Right ventricle myocardium superior (tissue), 1 donor: ENCODE measurements at regions not wholly inside any gene's neighbourhood (a gene's known extent, or its start where the extent isn't known, plus 50 kb on each side); places are given as distances from the start of the nearest gene placed in this dataset.
"Not testable (repeated sequence)": the region's sequence is repeated elsewhere in the genome, so short reads cannot be mapped to it uniquely, and the experiment has no call there.

Experiments
- ATAC-seq: fragments of 200-7000 bp; cut with Tn5 transposase; one replicate; pipeline ENCODE4 v1.9.1; 2020; ENCODE audit warnings: mild to moderate bottlenecking; ENCODE audit not compliant: poor library complexity
- DNase-seq: peaks from one replicate; pipeline ENCODE4 v3.0.0-alpha.2; 2020
- intact Hi-C: fragments of 100-400 bp; cut with DNase I; formaldehyde crosslinking; loops from one replicate; pipeline ENCODE4 v1.11.2; 2022
- donor health status: DM: no; HTN: yes; CAD: no; lungs with severe emphysema.

DNA sequence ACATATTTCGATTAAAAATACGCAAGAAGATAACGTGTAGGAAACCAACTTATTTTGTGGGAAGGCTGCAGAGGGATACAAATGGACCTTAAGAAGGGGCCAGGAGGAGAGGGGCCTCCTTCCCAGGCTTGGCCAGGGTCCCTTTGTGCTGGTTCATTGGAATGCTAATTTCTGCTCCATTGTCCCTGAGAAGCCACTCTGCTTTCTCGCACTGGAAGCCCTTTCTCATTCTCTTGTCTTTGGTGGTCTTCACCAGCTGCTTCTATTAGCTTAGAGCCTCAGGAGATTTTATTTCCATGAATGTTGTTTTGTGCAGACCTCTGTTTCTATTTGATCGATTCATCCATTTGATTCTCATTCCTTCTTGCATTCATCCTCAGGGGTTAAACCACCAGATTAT is 325.4 kb downstream of the TMEM38B start:
- DNase-seq (no peak), ATAC-seq (no peak)
- intact Hi-C loops, result no loop called here

DNA sequence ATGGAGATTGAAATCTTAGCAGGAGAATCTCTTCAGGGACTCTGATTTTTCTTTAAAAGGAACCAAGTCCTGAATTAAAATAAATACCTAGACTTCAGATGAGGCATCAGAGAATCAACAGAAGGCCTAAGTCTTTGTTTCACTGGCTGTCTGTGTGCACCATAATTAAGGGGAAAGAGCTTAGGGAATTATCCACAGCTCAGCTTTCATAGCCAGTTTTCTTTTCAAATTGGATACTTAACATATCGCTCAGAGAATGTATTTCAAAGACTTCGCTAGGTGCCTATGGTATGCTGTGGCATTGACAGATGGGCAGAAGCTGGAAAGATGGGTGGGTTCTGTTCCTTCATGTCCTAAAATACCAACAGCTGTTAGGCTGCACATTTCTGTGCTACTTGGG is 325.8 kb downstream of the TMEM38B start:
- ATAC-seq (no peak), DNase-seq (no peak)
- intact Hi-C loops, result no loop called here

DNA sequence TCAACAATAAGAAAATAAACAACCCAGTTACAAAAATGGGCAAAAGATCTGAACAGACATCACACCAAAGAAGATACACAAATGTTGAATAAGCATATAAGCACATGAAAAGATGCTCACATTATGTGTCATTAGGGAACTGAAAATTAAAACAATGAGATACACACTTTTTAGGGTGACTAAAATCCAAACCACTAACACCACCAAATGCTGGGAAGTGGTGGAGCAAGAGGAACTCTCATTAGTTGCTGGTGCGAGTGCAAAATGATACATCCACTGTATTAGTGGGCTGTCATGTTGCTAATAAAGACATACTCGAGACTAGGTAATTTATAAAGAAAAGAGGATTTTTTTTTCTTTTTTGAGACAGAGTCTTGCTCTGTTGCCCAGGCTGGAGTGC is 329.1 kb downstream of the TMEM38B start:
- intact Hi-C loops, result no loop called here
- ATAC-seq, result no peak
- no peak for DNase-seq

DNA sequence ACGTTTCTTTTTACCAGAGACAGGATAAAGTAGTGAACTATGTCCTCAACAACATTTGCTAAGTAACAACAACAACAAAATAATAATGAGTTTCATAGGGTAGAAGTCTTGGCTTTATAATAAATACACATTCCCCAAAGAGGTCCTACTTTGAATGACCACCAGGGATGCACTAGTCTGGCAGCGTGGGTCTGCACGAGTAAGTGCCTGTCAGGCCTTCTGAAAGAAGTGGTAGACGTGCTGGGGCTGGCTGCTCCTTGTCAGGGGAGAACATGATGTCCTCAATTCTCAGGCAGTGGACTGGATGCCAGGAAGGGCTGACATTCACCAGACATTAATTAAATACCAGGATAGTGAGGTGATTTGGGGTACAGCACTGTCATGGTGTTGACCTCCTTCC is 331.1 kb downstream of the TMEM38B start:
- DNase-seq (peak; percentile 56), ATAC-seq (peak; percentile 96)
- intact Hi-C loops, result no loop called here

DNA sequence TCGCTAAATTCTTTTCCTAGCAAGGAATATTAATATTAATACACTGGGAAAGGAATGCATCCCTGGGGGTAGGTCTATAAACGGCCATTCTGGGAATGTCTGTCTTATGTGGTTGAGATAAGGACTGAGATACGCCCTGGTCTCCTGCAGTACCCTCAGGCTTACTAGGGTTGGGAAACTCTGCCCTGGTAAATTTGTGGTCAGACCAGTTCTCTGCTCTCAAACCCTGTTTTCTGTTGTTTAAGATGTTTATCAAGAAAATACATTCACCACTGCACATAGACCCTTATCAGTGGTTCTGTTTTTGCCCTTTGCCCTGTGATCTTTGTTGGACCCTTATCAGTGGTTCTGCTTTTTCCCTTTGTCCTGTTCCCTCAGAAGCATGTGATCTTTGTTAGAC is 335.8 kb downstream of the TMEM38B start:
- DNase-seq, intact Hi-C loops: not testable (repeated sequence)

DNA sequence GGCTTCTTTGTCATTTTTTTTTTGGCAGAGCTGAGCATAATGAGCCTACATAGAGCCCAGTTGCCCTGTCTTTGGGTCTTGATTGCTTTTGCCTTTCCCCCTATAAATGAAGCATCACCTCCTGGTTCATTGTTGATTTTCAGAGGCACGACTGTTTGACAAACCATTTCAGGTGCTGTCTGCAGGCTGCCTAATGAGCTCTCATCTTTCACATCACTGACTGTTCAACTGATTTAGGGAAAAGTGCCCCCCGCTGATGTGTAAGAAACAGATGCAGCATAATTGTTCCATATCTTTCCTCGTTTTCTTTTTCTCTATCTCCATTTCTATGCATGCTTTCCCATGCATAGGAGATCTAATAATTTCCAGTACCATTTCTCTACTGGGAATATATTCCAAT is 338.6 kb downstream of the TMEM38B start:
- DNase-seq, result no peak
- no peak for ATAC-seq
- intact Hi-C loops, result no loop called here

More for the DNA sequence above, 335.8 kb downstream of the TMEM38B start:
- not testable (repeated sequence) for ATAC-seq

DNA sequence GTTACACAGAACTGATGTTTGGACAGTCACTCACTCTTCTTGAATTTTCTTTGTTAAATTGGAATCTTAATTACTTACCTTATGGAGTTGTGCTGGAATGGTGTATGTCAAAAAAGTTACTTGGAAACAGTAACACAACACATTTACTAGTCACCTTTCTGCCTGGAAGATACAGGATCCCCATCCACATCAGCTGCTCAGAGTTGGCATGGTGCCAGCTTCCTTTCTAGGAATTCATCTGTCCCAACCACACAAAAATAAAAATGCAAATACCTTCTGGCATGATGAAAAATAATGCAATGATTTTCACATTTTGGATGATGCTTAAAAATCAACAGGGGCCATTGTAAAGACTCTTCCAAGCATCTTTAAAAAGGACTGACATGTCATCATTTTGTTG is 341.5 kb downstream of the TMEM38B start:
- DNase-seq (no peak), ATAC-seq (no peak)
- intact Hi-C loops, result no loop called here

DNA sequence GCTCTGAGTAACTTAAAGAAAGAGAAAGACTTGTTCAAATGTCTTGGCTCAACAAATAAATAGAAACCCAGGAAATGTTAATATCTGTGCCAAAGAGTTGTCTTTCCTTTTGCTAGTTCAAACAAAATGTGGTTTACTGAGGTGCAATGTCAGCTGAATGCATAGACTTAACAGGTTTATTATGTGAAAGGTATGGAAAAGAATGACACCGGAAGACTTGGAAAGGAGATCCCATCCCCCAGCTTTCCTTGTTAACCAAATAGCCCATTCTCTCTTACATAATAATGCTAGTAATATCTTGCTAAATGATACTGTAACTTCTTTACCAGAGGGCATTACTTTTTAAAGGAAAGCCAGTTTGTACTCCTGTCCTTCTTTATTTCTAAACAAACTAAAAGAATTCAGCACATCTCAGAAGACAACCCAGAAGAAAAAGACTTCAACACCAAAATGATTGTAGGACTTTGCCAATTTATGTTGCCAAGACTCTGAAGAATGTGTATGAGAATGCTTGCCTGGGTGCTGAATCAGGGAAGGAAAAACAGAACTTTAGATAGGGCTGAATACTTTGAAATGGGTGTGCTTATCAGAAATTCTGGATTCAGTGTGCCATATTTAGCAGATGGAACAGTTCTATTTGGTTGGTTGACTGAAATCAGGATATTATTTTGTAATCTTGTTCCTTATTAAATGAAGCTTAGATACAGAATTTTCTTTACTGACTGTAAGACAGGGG is 344.1 kb downstream of the TMEM38B start:
- intact Hi-C loops, result no loop called here
- DNase-seq (no peak), ATAC-seq (no peak)

DNA sequence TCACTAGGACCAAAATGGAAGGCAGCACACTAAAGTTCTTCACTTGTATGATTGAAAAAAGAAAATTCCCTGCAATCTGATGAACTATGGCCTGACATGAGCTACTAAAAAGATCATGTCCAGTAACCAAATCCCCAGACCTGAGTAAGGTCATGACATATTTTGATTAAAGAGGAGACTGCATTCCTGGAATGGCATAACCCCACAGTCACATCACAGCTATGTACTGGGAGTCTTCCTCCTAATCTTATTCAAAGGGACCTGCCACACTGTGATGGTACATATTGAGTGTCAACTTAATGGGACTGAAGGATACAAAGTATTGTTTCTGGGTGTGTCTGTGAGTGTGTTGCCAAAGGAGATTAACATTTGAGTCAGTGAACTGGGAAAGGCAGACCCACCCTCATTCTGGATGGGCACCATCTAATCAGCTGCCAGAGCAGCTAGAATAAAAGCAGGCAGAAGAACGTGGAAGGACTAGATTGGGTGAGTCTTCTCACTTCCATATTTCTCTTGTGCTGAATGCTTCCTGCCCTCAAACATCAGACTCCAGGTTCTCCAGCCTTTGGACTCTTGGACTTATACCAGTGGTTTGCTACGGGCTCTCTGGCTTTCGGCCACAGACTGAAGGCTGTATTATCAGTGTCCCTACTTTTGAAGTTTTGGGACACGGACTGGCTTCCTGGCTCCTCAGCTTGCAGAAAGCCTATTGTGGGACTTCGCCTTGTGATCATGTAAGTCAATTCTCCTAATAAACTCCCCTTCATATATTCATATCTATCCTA is 345.0 kb downstream of the TMEM38B start:
- ATAC-seq, result no peak
- intact Hi-C loops, result no loop called here

DNA sequence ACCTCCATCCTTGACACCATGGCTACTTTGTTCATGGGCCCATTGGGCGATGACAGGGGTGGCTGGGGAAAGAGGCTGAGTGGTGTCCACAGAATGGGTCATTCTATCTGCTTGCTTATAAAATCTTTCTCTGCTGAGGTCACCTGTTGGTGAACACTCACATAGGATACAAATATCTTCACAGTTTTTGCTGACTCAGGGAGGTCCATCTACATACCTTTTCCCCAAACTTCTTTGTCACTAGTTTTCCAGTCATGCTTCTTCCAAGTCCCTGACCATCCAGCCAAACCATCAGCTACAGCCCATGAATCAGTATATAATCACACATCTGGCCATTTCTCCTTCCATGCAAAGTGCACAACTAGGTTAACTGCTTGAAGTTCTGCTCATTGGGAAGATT is 347.6 kb downstream of the TMEM38B start:
- DNase-seq, intact Hi-C loops, ATAC-seq: not testable (repeated sequence)

More for the DNA sequence above, 345.0 kb downstream of the TMEM38B start:
- no peak for DNase-seq

DNA sequence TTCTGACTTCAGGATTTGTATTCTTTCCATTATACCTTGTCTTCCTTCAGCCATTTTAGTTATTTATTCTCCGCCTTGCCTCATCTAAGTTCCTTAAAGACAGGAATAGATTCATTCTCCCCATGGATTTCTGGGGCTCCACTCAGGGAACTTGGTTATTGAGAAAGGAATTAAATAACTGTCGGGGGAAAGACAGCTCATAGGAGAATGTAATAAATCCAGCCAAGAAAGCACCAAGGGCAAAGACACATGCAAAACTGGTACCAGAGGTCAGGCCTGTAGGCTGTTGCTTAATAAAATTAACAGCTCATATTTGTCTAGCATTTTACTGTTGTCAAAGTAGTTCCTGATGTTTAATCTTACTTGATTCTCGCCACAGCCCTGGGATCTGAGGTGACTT is 357.2 kb downstream of the TMEM38B start:
- intact Hi-C loops, result no loop called here
- DNase-seq (no peak), ATAC-seq (no peak)

DNA sequence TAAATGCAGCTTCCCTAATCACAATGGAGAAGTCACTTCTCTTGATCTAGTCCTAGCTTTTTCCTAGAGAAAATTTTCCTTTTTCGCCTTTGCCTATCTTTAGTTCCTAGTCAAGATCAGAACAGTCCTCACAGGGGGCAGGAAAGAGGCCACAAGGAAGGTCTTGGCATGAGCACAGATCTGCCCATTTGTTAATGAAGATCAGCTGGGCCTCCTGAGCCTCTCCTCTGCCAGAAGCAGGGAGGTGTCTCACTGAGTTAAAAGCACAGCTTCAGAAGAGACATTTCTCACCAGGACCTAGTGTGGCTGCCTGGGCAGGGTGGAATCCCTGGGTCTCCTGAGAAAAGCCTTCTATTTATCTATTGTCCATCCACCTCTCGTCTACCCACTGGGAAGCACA is 357.8 kb downstream of the TMEM38B start:
- DNase-seq (no peak), ATAC-seq (no peak)
- intact Hi-C loops, result no loop called here

DNA sequence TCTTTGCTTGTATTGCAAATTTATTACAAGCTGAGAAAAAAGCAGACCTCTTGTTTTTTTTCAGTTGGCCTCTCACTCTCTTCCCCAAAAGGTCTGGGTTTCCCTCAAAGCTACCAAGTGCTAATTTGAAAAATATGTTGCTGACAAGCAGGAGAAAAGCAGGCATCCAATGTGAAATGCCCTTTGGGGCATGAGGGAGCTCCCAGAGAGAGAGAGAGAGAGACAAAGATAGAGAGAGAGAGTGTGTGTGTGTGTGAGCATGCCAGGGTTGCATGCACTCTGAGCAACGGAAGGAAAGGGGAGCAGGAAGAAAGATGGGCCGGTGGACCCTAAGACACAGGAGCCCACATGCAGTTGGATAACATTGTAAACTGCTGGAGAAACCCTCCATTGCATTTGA is 358.4 kb downstream of the TMEM38B start:
- ATAC-seq, result no peak
- intact Hi-C loops, result no loop called here
- DNase-seq, result no peak

DNA sequence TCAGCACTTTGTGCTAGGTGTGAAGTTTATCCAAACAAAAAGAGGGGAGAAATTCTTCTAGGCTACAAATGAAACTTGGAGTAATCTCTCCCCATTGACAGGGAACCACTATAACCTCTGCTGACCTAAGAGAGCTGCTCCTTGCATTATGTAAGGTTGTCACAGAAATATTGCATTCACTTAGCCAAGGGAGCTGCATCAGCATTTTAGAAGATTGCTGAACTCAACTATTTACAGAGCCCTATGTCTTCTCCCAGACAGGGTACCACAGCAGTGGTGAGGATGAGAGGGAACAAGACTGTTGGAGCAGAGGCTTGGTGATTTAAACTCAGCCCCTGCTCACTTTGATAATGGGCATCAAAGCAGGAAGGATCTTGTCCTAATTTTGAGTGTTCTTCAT is 362.0 kb downstream of the TMEM38B start:
- intact Hi-C loops, result no loop called here
- ATAC-seq (no peak), DNase-seq (no peak)

DNA sequence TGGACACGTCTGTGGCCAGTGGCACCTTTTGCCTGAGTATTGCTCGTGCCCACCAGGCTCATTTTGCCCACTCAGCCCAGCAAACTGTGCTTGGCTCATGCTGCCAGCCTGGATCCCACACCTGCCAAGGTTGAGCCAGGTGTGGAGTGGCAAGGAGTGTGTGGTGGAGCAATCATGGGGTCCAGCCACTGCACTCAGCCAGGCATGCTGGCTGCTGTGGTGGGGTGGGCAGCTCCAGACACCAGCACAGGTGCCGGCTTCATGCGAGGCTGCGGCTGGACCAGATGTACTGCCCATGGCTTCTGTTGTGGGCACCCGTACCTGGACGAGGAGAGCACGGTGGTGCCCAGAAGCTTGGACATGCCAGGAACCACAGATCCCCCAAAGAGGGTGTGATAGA is 364.1 kb downstream of the TMEM38B start:
- ATAC-seq (no peak), DNase-seq (no peak)

DNA sequence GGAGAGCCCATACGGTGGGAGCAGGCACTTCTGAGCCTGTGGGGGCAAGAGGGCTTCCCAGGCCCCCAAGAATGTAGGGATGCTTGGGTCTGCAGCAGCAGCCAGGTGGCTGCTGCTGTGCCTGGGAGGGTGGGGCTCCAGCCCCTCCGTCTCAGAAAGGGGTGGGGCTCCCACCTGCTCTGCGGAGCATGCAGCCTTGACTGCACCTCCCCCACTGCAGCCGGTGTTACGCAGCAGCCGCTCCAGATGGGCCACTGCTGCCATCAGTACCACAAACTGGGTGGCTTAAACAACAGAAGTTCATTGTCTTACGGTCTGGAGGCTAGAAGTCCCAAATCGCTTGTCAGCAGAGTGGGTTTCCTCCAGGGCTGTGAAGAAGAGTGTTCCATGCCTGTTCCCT is 365.5 kb downstream of the TMEM38B start:
- no peak for ATAC-seq
- intact Hi-C loops, result no loop called here

More for the DNA sequence above, 364.1 kb downstream of the TMEM38B start:
- intact Hi-C loops, result no loop called here

DNA sequence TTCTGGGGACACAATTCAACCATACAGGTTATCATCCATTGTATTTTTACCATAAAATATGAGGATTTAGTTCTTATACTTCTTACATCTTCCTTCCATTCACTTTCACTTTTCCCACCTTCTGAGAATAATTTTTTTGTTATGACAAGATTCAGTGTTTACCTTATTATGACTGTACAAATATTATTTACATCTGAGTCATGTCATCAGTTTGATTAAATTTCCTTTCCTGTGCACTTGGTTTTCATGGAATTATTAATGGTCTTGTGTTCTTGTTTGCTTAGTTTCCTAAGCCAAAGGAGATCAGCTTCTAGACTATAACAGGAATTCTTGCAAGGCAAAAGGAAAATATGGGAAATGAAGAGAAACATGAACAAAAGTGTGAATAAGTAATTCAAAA is 366.5 kb downstream of the TMEM38B start:
- ATAC-seq (no peak), DNase-seq (no peak)
- intact Hi-C loops, result no loop called here

More for the DNA sequence above, 365.5 kb downstream of the TMEM38B start:
- DNase-seq, result no peak

DNA sequence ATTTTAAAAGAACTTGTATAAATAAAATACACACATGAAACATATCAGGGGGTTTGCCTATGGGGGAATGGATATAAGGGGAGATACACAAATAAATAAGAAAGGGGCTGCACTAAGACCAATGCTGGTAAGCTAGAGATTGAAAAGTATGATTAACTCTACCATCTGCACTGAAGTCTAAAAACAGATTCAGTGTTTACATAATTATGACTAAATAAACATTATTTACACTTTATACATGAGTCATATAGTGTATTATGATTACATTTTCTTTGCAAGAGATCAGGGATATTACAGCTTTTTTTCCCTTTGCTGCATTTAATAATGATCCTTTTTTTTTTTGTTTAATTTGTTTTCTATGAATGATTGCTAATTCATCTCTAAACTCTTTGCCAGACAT is 367.9 kb downstream of the TMEM38B start:
- ATAC-seq (no peak), DNase-seq (no peak)
- intact Hi-C loops, result no loop called here

DNA sequence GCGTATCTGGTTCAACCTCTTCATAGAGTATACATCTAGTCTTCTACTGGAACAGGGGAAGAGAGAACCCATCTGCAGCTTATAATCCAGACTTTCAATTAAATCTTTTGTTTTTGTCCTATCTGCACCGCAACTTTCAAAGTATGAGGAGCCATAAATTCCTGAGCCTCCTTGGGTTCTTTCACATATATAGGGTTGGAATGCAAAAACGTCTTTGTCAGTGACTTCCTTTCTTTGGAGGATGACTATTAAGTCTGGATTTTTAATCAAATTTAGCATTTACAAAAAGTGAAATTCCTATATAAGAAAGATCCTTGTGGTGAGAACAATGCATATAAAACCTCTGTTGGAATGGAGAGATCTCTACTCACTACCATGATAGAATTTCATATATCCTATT is 370.8 kb downstream of the TMEM38B start:
- DNase-seq (no peak), ATAC-seq (no peak)
- intact Hi-C loops, result no loop called here

DNA sequence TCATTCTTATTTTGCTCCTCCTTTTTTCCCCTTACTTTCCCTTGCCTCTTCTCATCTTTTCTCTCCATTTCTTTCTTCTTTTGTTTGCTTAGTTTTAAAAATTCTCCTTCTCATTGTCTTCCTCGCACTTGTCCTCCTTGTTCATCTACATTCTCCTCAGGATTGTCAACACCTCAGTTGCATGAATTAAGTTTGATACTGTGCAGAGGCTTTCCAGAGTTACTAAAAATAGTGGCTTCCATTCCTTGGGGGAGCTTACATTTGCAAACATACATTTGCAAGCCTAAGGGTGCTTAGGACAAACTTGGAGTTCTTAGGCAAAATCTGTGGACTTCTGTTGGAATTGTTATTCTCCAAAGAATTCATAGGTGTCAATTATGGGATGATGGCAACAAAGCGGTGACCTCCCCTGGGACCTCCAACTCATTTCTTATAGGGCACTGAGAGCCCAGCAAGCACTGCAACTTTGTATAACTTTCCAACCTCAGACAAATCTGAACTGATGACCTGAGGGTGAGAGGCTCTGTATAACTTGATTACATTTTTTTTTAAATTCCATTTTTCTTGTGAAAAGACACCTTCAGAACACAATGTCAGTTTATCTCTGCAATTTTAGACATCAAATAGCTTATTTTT is 371.4 kb downstream of the TMEM38B start:
- peak; percentile 85 for ATAC-seq

More for the DNA sequence above, 371.4 kb downstream of the TMEM38B start:
- intact Hi-C loops, result no loop called here
- DNase-seq, result no peak
